GM18867 (cell line): ENCODE measurements at regions not wholly inside any gene's neighbourhood (a gene's known extent, or its start where the extent isn't known, plus 50 kb on each side); places are given as distances from the start of the nearest gene placed in this dataset.

Experiments
- ATAC-seq: cut with Tn5 transposase; IDR thresholded peaks from one replicate; pipeline ENCODE4 v1.9.1; 2021; ENCODE audit warnings: mild to moderate bottlenecking, moderate library complexity; ENCODE audit not compliant: unreplicated experiment

DNA sequence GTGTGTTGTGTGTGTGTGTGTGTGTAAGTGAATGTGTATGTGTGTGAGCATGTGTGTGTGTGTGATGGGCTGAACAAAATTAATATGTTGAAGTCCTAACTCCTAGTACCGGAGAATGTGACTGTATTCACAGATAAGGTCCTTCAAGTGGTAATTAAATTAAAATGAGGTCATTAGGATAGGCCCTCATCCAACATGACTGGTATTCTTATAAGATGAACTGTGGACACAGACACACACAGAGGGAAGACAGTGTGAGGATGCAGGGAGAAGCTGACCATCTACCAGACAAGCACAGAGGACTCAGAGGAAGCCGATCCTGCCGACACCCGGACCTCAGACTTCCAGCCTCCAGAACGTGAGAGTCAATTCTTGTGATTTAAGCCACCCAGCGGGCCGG, 91.2 kb upstream of the PGBD5 start:
- ATAC-seq, result no peak

- no peak for ATAC-seq
These were observed 90.8 kb upstream of the PGBD5 start for GRCh38 chr1:230516889-230517288.

GRCh38 chr1:230515451-230516145, 89.5 kb upstream of the PGBD5 start:
- ATAC-seq, result no peak

DNA sequence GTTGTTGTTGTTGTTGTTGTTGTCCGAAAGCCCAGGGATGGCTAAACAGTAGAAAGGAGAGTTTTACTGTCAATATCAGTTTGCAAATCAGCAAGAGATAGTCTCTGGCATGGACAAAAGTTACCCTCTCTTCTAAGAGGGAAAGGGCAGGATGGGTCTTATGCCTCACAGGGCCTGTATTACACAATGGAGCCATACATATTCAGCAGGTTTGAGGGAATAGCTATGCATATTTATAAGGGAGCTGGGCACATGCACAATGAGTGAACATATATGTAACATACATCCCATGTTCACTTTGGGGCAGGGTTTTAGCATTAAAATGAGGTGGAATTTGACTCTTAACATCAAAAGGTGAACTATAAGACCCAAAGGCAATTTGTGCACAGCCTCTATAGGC, 84.4 kb upstream of the PGBD5 start:
- no peak for ATAC-seq

- ATAC-seq, result no peak
These were observed 83.3 kb upstream of the PGBD5 start for GRCh38 chr1:230509281-230509977.

DNA sequence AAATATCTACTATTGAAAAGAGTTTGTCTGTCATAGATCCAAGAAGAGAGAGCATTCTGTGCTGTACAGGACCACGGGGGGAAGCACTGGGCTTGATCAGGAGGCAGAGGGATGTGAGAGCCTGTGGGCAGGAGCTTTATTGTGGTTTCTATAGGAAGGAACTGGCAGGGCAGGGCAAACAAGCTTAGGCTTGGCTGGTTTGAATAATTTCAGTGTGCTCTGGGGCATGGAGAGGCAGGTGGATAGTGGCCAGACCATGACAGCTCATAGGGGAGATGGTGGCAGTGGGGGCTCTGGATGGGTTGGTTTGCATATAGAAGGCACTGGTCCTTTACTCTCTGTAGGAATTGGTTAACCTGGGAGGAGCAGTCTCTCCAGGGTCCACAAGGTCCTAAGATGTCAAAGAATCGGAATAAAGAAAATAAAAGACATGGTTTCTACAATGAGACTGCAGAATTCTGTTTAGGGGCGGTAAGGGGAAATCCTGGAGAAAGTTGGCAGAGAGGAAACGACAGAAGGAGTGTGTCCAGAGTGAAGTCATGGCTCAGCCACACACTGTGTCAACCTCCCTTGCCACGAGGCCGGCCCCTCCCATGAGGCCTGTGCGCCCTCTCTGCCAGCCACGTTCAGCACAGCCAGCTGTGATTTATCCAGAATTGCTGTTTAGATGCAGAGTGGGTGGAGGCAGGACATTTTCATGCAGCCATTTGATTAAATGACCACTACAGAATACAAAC, 81.7 kb upstream of the PGBD5 start:
- no peak for ATAC-seq

- ATAC-seq, result no peak
These were observed 81.1 kb upstream of the PGBD5 start for GRCh38 chr1:230507236-230507635.

GRCh38 chr1:230506451-230506850, 80.3 kb upstream of the PGBD5 start:
- no peak for ATAC-seq

GRCh38 chr1:230504310-230504709, 78.2 kb upstream of the PGBD5 start:
- no peak for ATAC-seq

- ATAC-seq, result no peak
These were observed 77.6 kb upstream of the PGBD5 start for GRCh38 chr1:230503726-230504125.

- ATAC-seq, result no peak
These were observed 76.9 kb upstream of the PGBD5 start for GRCh38 chr1:230502996-230503395.

DNA sequence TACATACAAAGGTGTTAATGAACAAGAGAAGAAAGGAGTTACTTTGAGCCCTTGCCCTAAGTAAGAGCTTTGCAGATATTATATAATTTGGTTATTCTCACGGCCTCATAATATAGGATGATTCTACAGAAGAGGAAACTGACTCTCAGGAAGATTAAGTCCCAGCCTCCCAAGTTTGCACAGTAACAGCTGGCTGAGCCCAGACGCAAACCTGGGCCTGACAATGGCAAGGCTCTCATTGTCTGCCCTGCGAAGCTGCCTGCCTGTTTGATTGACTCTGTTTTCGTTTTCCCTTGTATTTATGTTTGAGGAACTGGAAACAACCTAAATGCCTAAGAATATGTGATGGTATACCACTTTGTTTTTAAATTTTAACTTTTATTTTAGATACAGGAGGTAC, 76.2 kb upstream of the PGBD5 start:
- no peak for ATAC-seq

DNA sequence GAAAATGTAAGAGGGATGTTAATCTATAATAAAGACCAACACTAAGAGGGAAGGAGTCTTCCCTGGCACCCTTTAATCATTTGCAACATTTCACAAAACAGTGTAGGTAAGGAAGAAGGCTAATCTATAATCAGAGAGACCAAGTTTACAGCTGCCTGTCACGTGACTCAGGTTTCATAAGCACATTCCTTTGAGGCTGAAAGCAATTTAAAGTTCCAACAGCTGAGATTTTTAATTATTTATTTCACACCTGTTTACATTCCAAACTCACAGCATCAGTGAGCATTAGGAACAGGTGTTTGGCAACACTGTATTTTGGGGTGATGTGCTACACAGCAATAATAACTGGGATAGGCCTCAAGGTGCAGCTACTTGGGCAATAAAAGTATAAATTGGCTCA, 75.7 kb upstream of the PGBD5 start:
- ATAC-seq, result no peak

DNA sequence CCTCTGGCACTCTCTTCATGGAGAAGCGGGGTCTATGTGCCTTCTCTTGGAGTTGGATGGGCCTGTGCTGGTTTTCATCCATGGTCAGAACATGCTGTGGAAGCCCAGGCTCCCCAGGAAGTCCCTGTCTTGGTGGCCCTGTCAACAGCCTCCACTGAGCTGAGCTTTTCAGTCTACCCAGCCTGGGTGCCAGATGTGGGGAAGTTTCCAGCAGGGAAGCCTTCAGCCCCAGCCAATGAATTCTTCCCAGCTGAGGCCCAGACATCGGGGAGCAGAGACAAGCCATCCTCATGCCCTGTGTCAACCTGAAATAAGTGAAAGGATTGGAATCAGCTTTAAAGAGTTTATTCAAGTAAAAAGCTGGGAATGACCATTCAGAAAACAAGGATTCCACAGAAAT, 75.1 kb upstream of the PGBD5 start:
- no peak for ATAC-seq

DNA sequence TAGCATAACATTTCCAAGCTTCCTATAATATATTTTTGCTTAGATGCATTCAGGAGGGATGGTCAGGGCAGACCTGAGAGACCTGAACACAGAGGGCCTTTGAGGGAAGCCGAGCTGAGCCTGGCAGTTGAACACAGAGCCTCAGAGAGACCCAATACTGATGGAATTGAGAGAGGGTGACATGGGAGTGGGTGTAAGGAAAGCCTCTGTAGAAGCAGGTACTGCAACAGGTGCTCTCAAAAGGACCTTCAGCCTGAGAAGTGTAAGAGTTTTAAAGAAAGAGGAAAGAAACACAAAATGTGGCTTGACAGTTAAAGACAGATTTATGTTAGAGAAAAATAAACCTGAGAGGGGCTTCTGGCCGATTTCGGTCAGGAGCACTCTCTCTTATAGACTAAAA, 73.9 kb upstream of the PGBD5 start:
- ATAC-seq, result no peak

- ATAC-seq, result no peak
These were observed 73.4 kb upstream of the PGBD5 start for GRCh38 chr1:230499496-230499895.

DNA sequence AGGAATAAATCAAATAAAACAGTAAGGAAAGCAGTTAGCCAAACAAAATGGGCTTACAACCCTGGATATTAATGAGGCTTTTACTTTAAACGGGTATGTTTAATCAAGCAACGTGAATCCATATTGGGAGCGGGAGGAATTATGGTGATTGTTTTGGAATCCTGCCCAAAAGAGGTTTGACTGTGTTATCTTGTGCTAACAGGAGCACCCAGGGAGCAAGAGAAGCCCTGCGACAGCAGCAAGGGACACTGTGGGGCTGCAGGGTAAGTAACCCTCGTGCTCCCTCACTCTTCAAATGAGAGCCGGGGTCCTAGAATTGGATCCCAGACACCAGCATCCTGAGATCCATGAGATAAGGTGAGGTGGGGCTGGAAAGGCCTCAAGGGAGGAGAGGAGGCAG, 72.6 kb upstream of the PGBD5 start:
- no peak for ATAC-seq

GRCh38 chr1:230496451-230496850, 70.3 kb upstream of the PGBD5 start:
- no peak for ATAC-seq

- no peak for ATAC-seq
These were observed 69.8 kb upstream of the PGBD5 start for GRCh38 chr1:230495891-230496385.

GRCh38 chr1:230495076-230495475, 68.9 kb upstream of the PGBD5 start:
- no peak for ATAC-seq

DNA sequence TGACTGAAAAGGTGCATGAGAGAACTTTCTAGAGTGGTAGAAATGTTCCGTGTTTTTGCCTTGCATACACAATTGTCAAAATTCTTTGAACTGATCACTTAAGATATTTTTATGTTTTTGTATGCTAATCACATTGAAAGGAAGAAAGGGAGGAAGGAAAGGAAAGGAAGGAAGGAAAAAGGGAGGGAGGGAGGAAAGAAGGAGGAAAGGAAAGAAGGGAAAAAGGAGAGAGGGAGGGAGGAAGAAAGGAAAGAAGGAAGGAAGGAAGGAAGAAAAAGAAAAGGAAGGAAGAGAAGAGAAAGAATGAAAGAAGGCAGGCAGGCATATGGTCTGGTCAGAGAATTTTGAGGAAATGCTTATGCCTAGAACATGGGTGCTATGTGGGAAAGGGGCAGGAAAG, 68.4 kb upstream of the PGBD5 start:
- no peak for ATAC-seq

DNA sequence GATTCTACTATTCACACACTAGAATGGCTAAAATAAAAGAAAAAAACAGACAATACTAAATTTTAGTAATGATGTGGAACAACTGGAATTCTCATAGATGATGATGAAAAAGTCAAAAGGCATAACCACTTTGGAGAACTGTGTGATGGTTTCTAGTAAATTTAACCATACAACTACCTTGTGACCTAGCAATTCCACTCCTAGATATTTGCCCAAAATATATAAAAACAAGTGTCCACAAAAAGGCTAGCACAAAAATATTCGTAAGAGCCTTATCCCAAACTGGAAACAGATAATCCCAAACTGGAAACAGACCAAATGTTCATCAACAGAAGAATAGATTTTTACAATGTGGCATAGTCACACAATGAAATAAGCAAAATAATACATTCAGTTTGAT, 67.9 kb upstream of the PGBD5 start:
- ATAC-seq, result no peak
